Skeletal muscle satellite cell (primary cell): ENCODE measurements at regions not wholly inside any gene's neighbourhood (a gene's known extent, or its start where the extent isn't known, plus 50 kb on each side); places are given as distances from the start of the nearest gene placed in this dataset.

ENCODE experiments used
- H3K27me3 ChIP-seq: 2 replicates; pipeline ENCODE4 v1.7.0; 2013; ENCODE audit warnings: low read length; ENCODE audit not compliant: control insufficient read depth, insufficient read depth
- H3K36me3 ChIP-seq: 2 replicates; pipeline ENCODE4 v1.7.0; 2013; ENCODE audit warnings: mild to moderate bottlenecking, control low read depth, low read length; ENCODE audit not compliant: insufficient read depth
- H3K4me1 ChIP-seq: 2 replicates; pipeline ENCODE4 v1.7.0; 2013; ENCODE audit warnings: low read length; ENCODE audit not compliant: control insufficient read depth, insufficient read depth
- H3K4me2 ChIP-seq: 2 replicates; pipeline ENCODE4 v1.7.0; 2013; ENCODE audit warnings: mild to moderate bottlenecking, low read length
- H3K4me3 ChIP-seq: 2 replicates; pipeline ENCODE4 v1.7.0; 2013; ENCODE audit warnings: low read length
- H3K9ac ChIP-seq: 2 replicates; pipeline ENCODE4 v1.7.0; 2013; ENCODE audit warnings: mild to moderate bottlenecking, low read depth, low read length, moderate library complexity
- H3K9me3 ChIP-seq: replicated peaks from 2 replicates; pipeline ENCODE4 v1.7.0; 2013; ENCODE audit warnings: mild to moderate bottlenecking, control low read depth, low read length

GRCh38 chr9:675697-676370 lies 165.7 kb upstream of the DMRT1 start:
- H3K9me3 ChIP-seq = no peaks in the 10 kb centered on the region
- H3K4me1 ChIP-seq = peaks cover 9% of the 10 kb centered on the region
- no peak overlapping the region for H3K9ac ChIP-seq
- H3K4me2 ChIP-seq = no peak overlapping the region
- H3K4me3 ChIP-seq = no peak overlapping the region
- no peaks in the 10 kb centered on the region for H3K36me3 ChIP-seq
- H3K27me3 ChIP-seq = no peaks in the 10 kb centered on the region

GRCh38 chr9:676780-677438 lies 164.6 kb upstream of the DMRT1 start:
- peaks cover 9% of the 10 kb centered on the region for H3K4me1 ChIP-seq
- H3K4me3 ChIP-seq = peak overlapping the region; percentile 58
- H3K27me3 ChIP-seq = no peaks in the 10 kb centered on the region
- no peaks in the 10 kb centered on the region for H3K9me3 ChIP-seq
- H3K4me2 ChIP-seq = peak overlapping the region; percentile 76
- H3K9ac ChIP-seq = peak overlapping the region; percentile 2
- no peaks in the 10 kb centered on the region for H3K36me3 ChIP-seq

GRCh38 chr9:677461-678097 lies 163.9 kb upstream of the DMRT1 start:
- Histone ChIP-seq H3K9ac (peak overlapping the region; percentile 2), H3K9me3 (no peaks in the 10 kb centered on the region), H3K4me3 (peak overlapping the region; percentile 58), H3K36me3 (no peaks in the 10 kb centered on the region), H3K4me2 (peak overlapping the region; percentile 76), H3K4me1 (peaks cover 10% of the 10 kb centered on the region), H3K27me3 (no peaks in the 10 kb centered on the region)

GRCh38 chr9:678897-679296 lies 162.6 kb upstream of the DMRT1 start:
- no peaks in the 10 kb centered on the region for H3K27me3 ChIP-seq
- H3K36me3 ChIP-seq = no peaks in the 10 kb centered on the region
- H3K4me1 ChIP-seq = peaks cover 23% of the 10 kb centered on the region
- H3K9me3 ChIP-seq = no peaks in the 10 kb centered on the region
- no peak overlapping the region for H3K4me2 ChIP-seq
- no peak overlapping the region for H3K9ac ChIP-seq
- no peak overlapping the region for H3K4me3 ChIP-seq

GRCh38 chr9:679462-679861 lies 162.0 kb upstream of the DMRT1 start:
- H3K4me2 ChIP-seq = no peak overlapping the region
- no peaks in the 10 kb centered on the region for H3K27me3 ChIP-seq
- H3K36me3 ChIP-seq = no peaks in the 10 kb centered on the region
- no peaks in the 10 kb centered on the region for H3K9me3 ChIP-seq
- H3K4me1 ChIP-seq = peaks cover 29% of the 10 kb centered on the region
- no peak overlapping the region for H3K4me3 ChIP-seq
- H3K9ac ChIP-seq = no peak overlapping the region

- Histone ChIP-seq H3K9me3 (no peaks in the 10 kb centered on the region), H3K27me3 (no peaks in the 10 kb centered on the region), H3K9ac (no peak overlapping the region), H3K4me2 (no peak overlapping the region), H3K36me3 (no peaks in the 10 kb centered on the region), H3K4me3 (no peak overlapping the region), H3K4me1 (peaks cover 34% of the 10 kb centered on the region)
Measured at GRCh38 chr9:680106-680505, 161.4 kb upstream of the DMRT1 start.

- Histone ChIP-seq H3K4me3 (no peak overlapping the region), H3K4me1 (peaks cover 52% of the 10 kb centered on the region), H3K36me3 (no peaks in the 10 kb centered on the region), H3K9me3 (no peaks in the 10 kb centered on the region), H3K4me2 (peak overlapping the region; percentile 84), H3K27me3 (no peaks in the 10 kb centered on the region), H3K9ac (no peak overlapping the region)
Measured at GRCh38 chr9:682633-683508, 158.6 kb upstream of the DMRT1 start.

GRCh38 chr9:683509-684021 lies 157.9 kb upstream of the DMRT1 start:
- Histone ChIP-seq H3K4me1 (peaks cover 48% of the 10 kb centered on the region), H3K4me3 (peak overlapping the region; percentile 65)

GRCh38 chr9:684054-684890 lies 157.2 kb upstream of the DMRT1 start:
- H3K9me3 ChIP-seq = no peaks in the 10 kb centered on the region
- peak overlapping the region; percentile 83 for H3K9ac ChIP-seq
- H3K4me2 ChIP-seq = peak overlapping the region; percentile 84
- no peaks in the 10 kb centered on the region for H3K36me3 ChIP-seq
- H3K4me3 ChIP-seq = peak overlapping the region; percentile 65
- H3K27me3 ChIP-seq = no peaks in the 10 kb centered on the region
- peaks cover 48% of the 10 kb centered on the region for H3K4me1 ChIP-seq

More at GRCh38 chr9:683509-684021, 157.9 kb upstream of the DMRT1 start:
- H3K9me3 ChIP-seq = no peaks in the 10 kb centered on the region
- H3K9ac ChIP-seq = peak overlapping the region; percentile 83
- H3K27me3 ChIP-seq = no peaks in the 10 kb centered on the region
- no peaks in the 10 kb centered on the region for H3K36me3 ChIP-seq
- peak overlapping the region; percentile 84 for H3K4me2 ChIP-seq

- H3K4me3 ChIP-seq = peak overlapping the region; percentile 65
Measured at GRCh38 chr9:684941-685340, 156.6 kb upstream of the DMRT1 start.

More at GRCh38 chr9:684941-685340, 156.6 kb upstream of the DMRT1 start:
- H3K36me3 ChIP-seq = no peaks in the 10 kb centered on the region
- peak overlapping the region; percentile 83 for H3K9ac ChIP-seq
- peaks cover 48% of the 10 kb centered on the region for H3K4me1 ChIP-seq
- no peaks in the 10 kb centered on the region for H3K27me3 ChIP-seq
- H3K4me2 ChIP-seq = peak overlapping the region; percentile 84
- H3K9me3 ChIP-seq = no peaks in the 10 kb centered on the region
